Astrocyte of the cerebellum (primary cell): ENCODE measurements at regions not wholly inside any gene's neighbourhood (a gene's known extent, or its start where the extent isn't known, plus 50 kb on each side); places are given as distances from the start of the nearest gene placed in this dataset.

ENCODE experiments used
- DNase-seq: peaks from one replicate; pipeline ENCODE4 v3.0.0-alpha.2; 2011; ENCODE audit warnings: low read depth
- H3K4me3 ChIP-seq: 2 replicates; pipeline ENCODE4 v1.5.1; 2011; ENCODE audit warnings: mild to moderate bottlenecking, low read depth, low read length, moderate library complexity
- CTCF ChIP-seq: IDR thresholded peaks from 2 replicates; pipeline ENCODE4 v1.5.1; 2012; ENCODE audit warnings: low read length, low read depth, moderate library complexity, mild to moderate bottlenecking; ENCODE audit errors: missing control alignments
- in situ Hi-C: cut with HindIII; loops from 2 replicates; pipeline ENCODE4 v1.10.0; 2017; ENCODE audit warnings: low sequenced_read_pairs

DNA sequence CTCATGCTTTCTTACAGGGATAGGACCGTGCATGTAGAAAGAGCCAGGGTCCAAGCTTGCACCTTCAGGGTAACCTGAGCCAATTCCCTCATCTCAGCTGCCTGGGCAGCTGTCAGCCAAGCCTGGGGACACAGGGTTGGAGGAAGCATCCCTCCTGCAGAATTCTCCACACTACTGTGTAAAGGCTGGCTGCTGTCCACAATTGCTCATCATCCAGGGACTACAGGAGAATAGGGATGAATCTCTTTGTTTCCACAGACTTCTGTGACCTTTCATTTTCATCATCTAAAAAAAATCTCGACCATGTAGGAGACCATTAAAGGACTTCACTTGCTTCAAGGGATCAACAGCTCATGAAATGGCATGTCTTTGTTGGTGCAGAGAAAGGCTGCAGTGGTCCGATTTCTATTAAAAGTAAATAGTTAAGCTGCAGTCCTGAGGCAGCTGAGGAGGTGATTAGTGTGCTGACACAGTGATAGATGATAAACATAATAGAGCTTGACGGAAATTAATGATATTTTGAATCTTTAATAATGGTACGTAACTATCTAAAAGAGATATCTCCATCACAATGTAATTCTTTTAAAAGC, 74.4 kb upstream of the COPS8 start:
- DNase-seq = no peak
- no peak overlapping the region for H3K4me3 ChIP-seq
- TF ChIP-seq CTCF = no peak
- in situ Hi-C loops = no loop called here

- no peak overlapping the region for H3K4me3 ChIP-seq
- in situ Hi-C loops = no loop called here
- TF ChIP-seq CTCF = no peak
- no peak for DNase-seq
These were observed 73.7 kb upstream of the COPS8 start for GRCh38 chr2:237012004-237012403.

GRCh38 chr2:237012577-237013267, 73.0 kb upstream of the COPS8 start:
- no peak overlapping the region for H3K4me3 ChIP-seq
- DNase-seq = peak; percentile 63
- in situ Hi-C loops = no loop called here
- no peak for TF ChIP-seq CTCF

- no peak for DNase-seq
- in situ Hi-C loops = no loop called here
- no peak overlapping the region for H3K4me3 ChIP-seq
- no peak for TF ChIP-seq CTCF
These were observed 69.4 kb upstream of the COPS8 start for GRCh38 chr2:237016121-237016915.

DNA sequence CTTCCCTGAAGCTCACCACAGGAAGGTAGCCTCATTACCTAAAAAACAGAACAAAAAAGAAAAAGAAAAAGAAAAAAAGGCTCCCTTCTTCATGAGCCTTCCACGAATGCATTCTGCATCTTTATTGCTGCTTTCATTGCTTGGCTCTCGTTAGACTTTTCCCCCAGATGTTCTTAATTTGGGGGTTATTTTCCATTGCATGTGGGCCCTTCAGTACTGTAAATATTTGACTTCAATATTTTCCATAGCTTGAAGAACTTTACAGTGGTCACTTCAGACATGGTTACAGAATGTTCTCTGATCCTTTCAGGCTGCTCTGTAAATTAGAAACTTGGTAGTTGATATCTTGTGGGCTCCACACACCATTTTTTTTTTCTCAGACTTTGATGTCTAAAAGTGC, 65.6 kb upstream of the COPS8 start:
- no peak for TF ChIP-seq CTCF
- in situ Hi-C loops = no loop called here
- no peak for DNase-seq
- no peak overlapping the region for H3K4me3 ChIP-seq

- H3K4me3 ChIP-seq = no peak overlapping the region
- TF ChIP-seq CTCF = no peak
- no peak for DNase-seq
- in situ Hi-C loops = no loop called here
These were observed 63.2 kb upstream of the COPS8 start for GRCh38 chr2:237022533-237022932.
